ENCODE measurements at regions not wholly inside any gene's neighbourhood (a gene's known extent, or its start where the extent isn't known, plus 50 kb on each side); places are given as distances from the start of the nearest gene placed in this dataset.

DNA sequence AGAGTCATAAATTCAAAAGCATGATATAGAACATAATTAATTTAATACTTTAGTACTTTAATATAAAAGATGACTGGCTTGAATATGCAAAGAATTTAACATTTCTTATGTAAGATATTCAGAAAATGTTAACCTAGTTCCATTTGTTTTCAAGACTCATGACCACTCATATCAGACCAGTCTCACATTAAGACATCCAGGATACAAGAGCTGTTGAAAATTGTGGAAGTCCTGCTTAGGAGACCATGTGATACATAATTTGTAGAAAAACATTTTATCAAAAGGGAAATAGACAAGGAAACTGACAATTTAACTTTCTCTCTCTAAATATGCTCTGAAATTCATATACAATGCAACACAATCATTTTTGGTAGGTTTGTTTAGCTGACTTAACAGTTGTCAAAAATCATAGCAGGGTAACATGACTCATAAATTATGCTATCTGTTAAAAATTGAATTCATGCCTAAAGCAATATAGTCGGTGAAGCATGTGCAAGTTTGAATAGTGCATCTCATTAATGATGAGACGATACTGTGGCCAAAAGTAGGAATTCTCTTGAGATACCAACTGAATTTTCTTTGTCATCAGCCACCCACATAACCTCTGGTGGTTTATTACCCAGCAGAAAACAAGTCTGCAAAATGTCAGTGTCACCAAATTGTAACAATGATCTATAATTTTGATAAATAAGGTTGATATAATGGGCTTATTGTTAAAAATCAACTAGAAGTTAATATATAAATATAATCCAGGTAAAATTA lies 211.4 kb downstream of the GASK1B start:
- DNase-seq (ENCODE audit: low spot score) = no peak

DNA sequence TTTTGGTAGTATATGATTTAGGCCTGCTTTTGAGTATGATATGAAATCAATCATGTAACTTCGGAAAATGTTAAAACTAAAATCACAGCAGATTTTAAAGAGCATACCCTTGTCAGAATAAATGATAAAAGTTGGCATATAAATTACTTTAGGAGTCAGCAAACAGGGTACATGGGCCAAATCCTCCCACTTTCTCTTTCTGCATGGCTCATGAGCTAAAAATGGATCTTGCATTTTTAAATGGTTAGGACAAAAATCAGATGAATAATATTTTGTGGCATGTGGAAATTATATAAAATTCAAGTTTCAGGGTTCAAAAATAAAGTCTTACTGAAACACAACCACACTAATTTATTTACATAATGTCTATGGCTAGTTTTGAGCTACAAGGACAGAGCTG lies 214.9 kb downstream of the GASK1B start:
- no peak for DNase-seq (ENCODE audit: low spot score)

DNA sequence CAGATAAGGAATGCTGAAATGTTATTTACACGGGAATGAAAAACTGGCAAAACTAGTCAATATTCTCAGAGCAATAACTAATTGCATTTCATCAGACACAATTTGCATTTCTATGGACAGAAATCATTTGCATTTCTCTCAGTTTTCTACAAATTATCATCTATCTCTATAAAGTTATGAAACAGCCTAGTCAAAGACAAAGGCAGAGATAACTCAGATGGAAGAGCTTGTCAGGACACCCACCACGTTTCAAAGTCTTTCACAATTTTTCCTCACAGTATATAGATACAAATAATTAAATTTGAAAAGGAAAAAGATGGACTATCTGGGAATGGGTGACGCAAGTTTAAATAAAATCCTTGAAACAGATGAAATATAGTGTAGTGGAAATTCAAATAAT lies 230.8 kb downstream of the GASK1B start:
- no peak for DNase-seq (ENCODE audit: low spot score)

DNA sequence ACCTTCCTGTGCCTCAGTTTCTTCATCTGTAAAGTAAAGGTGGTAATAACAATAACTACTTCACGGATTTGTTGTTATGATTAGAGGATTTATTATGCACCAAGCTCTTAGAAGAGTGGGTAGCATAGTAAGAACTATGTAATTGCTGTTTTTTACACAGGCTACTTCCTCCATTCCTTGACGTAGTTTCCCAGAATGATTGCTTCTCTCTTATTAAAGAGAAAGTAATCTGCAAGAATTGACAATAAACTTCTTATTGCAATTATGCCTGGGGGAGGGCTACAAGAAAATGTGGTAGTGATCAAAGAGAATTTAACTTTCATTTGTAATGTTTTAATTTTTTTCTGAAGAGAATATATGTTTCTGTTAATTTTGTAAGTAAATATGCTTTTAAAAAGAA lies 238.7 kb downstream of the GASK1B start:
- DNase-seq (ENCODE audit: low spot score) = no peak

DNA sequence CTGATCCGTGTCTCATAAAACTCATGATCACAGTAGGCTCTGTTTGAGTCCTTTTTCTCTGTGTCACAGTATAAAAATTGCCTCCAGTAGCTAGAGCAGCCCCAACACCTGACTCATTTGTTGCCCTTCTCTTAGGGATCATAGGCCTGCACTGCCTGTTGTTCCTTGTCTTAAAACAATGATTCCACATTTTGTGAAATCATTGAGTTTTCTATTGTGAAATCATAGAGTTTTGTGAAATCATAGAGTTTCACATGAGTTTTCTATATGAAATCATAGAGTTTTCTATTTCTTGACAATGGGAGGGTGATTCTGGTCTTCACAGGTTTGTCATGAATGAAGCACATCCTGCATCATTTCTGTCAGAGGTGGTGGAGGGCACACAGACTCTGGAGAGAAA lies 239.9 kb downstream of the GASK1B start:
- no peak for DNase-seq (ENCODE audit: low spot score)

DNA sequence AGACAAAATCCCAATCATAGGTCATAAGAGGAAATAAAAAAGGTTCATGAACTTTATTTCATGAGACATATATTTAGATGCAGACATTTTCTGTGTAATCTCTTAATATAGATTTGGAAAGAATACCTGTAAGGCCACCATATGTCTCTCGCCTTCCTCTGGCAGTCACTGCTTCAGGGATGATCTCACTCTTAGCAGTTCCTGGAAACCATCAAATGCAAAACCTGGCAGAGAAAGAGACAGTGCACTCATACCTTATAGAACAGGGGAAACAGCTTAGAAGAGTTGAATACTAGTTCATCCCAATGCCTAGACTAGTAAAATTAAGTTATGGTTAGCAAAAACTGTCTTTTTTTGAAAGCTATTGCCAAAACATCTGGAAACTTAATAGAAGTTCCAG lies 243.3 kb downstream of the GASK1B start:
- no peak for DNase-seq (ENCODE audit: low spot score)

DNA sequence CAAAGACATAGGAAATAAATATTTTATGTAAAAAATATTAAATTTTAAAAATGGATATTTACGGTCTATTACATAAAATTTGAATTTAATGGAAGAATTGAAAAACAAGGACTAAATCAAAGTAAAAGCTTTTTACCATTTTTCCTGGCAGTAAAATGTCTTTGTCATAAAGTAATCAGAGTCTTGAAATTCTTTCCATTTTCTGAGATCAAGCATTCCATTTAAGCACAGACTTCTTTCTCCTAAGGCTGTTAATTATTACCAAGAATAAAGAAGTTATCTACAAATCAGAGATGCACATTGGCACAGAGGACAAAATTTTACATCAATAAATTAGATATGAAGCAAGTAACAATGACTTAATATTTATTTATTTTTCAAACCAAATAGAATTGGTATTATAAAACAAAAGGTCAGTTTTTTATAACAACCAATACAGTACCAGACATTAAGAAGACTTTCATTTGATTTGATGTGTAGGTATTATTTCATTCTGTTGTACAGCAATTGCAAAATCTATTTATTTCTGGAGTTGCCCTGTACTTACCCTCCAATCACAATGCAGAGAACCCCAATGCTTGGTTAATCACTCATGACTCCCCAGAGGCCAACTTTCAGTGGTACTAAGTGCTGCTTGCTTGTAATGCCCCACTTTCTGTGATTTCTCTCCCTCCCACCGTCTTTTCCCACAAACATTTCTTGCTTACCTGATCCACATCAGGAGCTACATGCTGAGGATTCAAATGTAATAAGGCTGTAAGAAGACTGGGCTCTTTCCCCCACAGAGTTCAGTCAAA lies 254.6 kb downstream of the GASK1B start:
- no peak for DNase-seq (ENCODE audit: low spot score)

DNA sequence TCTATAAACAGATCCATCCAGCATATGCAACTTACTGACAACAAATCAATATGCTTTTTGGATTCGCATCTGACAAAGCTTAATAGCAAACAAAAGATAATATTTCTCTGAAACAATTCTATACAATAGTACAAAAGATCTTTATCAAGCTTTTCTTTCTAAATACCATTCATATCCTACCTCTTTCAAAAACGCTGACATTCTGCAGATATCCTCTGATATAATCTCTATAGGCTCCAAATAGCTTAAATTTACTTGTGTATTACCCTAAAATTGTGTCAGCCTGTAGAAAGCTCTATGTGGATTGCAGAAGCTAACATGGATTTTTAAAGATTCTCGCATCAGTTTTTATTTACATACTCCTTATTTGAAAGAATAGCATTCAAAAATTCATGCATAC lies 260.6 kb downstream of the GASK1B start:
- no peak for DNase-seq (ENCODE audit: low spot score)

DNA sequence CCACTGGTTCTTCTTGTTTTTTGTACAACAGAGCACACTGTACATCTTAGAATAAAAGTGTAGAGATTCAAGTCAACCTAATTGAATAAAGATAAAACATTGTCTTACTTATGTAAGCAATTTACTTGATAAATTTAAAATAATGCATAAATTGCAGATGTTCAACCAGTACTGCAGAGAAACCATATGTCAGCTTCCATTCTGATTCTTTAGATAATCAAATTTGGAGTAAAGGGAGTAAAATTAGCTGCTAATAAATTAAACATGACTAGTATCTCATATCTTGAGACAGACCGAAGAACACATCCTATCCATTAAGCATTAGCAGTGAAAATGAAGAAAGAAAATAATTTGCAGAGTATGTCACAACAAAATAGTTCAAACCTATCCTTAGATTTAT lies 261.2 kb downstream of the GASK1B start:
- DNase-seq (ENCODE audit: low spot score) = no peak

DNA sequence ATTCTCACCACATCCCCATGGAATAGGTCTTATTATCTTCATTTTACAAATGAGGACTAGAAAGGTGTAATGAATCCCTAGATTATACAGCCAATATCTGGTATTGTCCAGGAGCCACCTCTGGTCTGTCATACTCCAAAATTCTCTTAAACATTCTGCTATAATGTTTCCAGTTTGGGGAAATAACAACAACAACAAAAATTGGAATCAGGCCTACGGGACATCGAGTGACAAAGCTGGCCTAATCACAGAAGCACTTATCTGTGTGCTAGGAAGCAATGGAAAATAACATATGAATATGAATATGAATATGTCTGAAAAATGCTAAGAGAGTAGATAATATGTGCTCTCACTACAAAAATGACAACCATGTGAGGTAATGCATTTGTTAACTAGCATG lies 264.1 kb downstream of the GASK1B start:
- DNase-seq (ENCODE audit: low spot score) = no peak

DNA sequence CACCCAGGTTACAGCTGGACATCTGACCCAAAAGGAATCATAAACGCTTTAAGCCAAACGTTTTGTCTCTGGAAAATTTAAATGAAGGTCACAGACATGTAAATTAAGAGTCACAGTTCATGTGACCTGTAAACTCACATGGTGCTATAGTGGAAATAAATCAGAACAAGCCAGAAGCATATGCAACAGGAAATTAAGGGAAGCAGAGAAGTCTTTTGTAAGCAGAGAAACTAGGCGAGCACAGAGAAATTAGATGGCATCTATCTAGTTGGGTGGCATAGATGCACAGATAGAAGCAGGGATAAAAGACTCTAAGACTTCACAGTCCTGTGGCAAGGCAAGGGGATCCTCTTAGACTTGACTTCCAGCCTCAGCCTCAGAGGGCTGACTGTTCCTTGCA lies 264.8 kb downstream of the GASK1B start:
- DNase-seq (ENCODE audit: low spot score) = no peak

DNA sequence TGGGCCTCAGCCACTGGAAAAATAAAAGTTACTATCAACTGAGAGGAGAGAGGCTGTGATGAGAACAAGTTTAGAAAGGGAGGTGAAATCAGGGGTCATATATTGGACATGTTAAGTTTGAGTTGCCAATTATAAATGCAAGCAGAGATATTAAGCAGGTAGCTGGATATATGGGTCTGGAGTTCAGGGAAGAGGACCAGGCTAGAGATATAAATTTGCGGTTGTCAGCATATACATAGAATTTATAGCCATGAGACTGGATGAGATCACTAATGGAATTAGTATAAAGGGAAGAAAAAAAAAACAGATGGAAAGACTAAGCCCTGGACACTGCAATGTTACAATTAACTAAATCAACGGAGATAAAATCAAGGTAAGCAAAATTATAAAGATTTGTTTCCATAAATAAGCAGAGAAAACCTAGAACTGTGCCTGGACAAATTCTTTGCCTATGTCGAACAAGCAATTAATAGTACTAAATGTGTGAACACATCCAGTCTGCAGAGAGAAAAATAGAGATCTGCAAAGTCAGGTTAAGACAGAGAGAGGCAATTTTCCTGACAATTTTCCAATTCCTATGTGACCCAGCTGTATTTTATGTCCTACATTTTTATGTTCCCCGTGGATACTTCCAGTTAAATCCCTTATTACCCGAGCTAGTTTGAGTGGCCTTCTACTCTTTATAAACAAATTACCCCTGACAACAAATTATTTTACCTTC lies 265.4 kb downstream of the GASK1B start:
- DNase-seq (ENCODE audit: low spot score) = no peak

DNA sequence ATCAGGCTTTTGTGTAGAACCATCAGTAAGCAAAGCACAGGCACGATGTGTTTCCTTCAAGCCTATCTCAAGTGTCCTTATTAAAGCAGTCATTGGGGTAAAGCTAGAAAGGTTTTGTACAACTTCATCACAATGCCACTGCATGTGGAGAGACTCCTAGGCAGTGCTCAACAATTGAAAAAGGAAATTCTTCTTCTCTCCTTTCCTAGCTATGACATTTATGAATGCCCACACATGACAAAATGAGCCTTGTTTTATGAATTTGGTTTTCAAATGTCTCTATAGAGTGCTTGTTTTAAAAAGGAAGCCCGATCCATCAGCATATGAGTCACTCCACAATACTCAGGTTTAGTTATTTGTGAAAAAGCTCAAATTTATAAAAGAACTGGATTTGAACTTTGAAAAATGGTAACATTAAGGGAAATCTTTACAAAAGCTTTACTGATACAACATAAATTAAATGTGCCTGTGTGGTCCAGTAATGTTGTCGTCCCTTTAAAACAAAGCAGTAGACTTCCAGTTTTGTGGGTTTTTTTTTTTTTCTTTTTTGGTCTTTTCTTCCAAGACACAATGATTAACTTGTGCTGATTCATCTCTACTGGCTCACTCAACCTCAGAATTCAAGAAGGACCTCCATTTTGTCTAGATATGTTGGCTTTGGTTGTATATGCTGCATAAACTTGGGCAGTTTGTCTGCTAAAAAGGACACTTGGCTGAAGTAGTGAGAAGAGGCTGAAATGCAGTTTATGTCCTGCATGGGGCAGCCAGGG lies 273.8 kb downstream of the GASK1B start:
- no peak for DNase-seq (ENCODE audit: low spot score)

DNA sequence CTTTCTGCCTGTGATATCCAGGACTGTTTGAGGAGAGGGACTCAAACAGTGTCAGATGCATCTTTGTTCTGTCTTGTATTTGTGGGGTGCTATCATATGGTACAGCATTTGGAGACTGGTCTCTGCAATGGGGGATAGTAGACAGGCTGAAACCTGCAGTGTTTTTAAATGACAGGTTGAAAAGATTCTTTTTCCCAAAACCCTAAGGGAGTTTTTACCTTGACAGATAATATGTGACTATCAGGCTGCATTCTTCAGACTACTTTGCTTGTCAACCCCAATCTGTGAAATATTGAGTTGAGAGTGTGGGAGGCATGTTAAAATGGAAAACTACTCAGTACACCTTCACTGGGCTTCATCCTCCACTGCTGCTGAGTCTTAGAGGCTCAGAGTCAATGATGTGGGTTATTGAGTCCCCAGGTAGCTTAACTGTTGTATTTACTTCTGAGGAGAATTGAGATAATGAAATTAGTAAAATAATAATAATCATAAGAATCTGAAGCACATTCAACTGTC lies 274.9 kb downstream of the GASK1B start:
- DNase-seq (ENCODE audit: low spot score) = no peak

DNA sequence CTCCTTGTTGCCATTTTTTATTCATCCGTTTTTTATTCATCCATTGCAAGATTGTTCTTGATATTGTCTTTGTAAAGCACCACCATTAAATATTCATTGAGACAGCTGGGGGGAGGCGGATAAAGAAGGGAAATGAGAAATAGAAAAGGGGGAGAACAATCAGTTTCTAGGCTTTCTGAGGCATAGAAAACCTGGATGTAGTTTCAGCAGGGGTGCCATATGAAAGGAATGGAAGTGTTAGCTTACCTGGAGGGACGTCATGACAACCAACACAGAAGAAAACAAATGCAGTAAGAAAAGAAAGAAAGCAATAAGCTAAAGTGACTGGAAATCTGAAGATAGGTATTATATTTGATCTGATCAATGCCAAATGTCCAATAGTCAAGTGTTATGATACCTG lies 276.1 kb downstream of the GASK1B start:
- no peak for DNase-seq (ENCODE audit: low spot score)

DNA sequence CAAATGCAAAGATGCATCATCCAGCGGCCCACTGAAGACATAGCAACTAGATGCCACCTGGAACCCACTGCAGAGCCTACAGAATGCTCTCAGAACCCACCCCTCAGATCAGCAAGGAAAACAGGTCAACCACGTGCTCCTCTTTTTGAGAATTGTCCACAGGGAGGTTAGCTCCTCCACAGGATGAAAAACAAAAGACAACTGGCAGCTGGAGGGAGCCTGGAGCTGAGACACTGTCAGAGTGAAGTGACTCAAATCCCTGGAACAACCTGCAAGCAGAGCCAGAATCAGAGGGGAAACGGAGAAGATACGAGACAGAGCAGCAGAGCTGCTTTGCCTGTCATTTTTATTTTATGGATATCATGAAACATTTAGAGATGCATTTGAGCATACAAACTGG lies 277.6 kb downstream of the GASK1B start:
- DNase-seq (ENCODE audit: low spot score) = no peak

DNA sequence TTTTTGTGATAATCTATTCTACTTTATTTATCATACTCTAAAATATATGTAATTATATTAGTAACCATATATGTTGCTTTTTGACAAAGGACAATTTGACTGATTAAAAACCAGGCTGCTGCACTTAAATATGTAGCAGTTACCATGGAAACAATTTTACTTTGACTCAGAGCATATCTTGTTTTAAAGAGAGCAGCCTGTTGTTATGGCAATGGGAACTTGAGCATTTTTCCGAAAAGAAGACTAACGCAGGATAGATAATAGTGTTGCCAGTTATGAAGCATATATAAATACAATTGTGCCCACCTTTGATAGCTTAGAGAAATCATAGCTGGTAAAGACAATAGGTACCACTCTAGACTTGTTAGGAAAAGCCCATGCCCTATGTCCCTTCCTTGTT lies 283.0 kb downstream of the GASK1B start:
- DNase-seq (ENCODE audit: low spot score) = no peak

DNA sequence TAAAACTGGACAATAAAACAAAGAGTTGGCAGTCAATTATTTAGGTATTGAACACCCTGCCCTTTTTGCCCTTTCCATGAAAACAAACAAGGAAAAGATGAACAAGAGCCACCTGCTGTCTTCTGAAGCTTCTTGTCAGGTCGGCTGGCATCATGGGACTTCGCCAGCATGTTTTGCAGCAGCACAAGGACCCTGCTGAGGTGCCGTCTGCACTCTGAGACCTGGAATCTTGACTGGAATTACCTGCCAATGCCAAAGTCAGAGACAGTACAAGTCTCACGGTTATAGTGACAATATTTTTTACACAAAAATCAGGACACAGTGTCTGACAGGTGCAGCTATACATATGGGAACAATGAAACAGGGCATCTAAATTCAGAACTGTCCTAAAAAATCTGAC lies 284.5 kb downstream of the GASK1B start:
- DNase-seq (ENCODE audit: low spot score) = no peak

DNA sequence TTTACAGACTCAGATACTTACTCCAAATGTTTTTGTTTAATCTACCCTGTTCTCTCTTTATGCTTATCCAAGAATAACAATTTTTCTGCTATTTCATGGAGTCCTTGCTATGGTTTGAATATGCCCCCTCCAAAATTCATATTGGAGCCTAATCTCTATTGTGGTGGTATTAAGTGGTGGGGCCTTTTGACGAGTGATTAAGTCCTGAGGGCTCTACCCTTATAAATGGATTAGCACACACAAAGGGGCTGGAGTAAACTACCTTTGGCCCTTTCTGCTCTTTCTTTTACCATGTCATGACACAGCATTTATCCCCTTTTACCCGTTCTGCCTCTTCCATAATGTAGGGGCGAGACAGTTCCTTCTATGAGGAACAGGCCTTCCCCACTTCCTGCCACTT lies 285.5 kb downstream of the GASK1B start:
- no peak for DNase-seq (ENCODE audit: low spot score)

DNA sequence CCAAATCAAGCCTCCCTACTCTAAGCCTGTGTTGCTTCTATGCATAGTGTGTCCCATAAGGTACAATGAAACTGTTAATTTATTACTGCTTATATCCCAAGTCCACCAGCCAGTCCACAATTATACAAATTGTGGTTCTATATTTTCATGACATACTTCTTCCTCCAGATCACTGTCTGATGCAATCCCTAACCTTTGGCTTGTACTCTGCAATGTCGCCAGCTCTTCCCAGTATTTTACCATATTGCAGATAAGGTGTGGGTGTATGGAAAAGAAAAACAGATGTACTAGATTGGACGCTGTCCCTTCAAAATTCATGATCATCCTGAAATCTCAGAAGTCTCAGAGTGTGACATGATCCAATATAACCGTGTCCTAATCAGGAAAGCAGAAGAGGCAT lies 286.2 kb downstream of the GASK1B start:
- DNase-seq (ENCODE audit: low spot score) = no peak

DNA sequence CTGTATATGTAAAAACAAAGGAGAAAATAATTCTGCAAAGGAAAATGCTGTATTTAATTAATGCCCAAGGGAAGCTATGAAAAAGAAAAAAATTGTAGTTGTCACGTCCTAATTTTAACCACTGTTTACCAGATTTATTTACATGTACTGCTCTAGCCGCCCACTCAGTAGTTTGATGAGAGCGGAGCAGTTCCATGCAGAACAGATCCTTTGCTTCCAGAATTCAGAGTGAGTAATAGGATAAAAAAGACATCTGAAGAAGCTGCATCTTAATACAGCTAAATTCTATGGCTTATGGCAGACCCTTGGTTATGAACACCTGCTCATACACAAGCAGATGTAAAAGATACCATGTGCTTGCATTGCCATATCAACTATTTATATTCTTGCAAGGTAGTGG lies 287.0 kb downstream of the GASK1B start:
- no peak for DNase-seq (ENCODE audit: low spot score)

DNA sequence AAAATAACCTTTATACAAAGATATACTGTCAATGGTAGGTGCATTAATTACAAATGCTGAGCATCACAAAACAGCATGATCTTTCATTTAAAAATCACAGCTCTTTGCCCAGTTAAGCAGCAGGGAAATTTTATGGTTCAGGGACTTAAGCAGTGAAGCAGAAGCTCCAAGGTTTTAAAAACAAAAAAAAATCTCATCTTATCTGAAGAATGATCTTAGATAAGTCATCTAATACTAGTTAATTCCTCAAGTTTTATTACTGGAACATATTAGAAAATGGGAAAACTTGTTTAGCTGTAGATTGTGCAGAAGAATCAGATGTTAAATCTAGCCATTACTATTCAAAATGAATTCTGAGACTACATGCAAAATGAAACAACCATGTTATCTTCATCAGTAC lies 289.9 kb downstream of the GASK1B start:
- no peak for DNase-seq (ENCODE audit: low spot score)
